Right ventricle myocardium inferior (tissue), 1 donor: ENCODE measurements at regions not wholly inside any gene's neighbourhood (a gene's known extent, or its start where the extent isn't known, plus 50 kb on each side); places are given as distances from the start of the nearest gene placed in this dataset.

Experiments used
- ATAC-seq: fragments of 200-7000 bp; cut with Tn5 transposase; one replicate; pipeline ENCODE4 v1.9.1; 2020; ENCODE audit warnings: mild to moderate bottlenecking, moderate library complexity
- DNase-seq: peaks from one replicate; pipeline ENCODE4 v3.0.0; 2021; ENCODE audit errors: missing footprints
- intact Hi-C: fragments of 100-400 bp; cut with DNase I; formaldehyde crosslinking; loops from one replicate; pipeline ENCODE4 v1.11.0; 2022
- donor health status: DM: no; HTN: yes; CAD: no; lungs with severe emphysema.

DNA sequence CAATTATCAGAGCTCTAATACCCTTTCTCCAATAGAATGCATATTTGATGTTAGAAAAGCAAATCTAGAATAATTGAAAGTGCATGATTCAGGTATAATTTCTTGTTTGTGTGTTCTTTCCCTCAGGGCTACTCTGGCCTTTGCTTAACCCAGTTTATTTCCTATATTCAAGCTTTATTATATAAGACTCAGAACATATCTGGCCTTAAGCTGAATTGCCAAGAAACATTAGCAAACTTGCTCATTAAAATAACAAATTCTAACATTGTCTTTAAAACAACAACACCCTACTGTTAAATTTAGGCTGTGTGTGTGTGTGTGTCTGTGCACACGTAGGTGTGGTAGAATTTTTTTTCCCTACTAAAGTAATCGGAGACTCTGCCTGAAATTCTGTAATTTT lies 426.5 kb downstream of the UTRN start:
- no peak for DNase-seq
- intact Hi-C loops: no loop called here
- ATAC-seq: no peak

DNA sequence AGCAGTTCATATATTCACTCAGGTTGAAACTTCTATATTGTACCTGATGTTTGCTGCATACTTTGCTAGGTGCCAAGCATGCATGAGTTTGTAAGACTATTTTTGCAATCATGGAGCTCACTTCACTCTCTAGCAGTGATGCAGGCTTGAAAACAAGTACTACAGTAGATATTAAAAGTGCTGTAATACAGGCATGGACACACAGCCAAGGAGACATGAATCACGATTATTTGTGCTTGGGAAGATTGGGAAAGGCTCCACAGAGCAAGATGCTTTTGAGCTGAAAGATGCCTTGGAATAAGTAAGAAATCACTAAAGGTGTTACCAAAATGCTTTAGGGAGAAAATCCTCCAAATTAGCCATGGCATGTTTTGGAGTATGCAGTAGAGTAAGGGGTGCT lies 427.4 kb downstream of the UTRN start:
- DNase-seq: no peak
- no peak for ATAC-seq
- intact Hi-C loops: no loop called here

DNA sequence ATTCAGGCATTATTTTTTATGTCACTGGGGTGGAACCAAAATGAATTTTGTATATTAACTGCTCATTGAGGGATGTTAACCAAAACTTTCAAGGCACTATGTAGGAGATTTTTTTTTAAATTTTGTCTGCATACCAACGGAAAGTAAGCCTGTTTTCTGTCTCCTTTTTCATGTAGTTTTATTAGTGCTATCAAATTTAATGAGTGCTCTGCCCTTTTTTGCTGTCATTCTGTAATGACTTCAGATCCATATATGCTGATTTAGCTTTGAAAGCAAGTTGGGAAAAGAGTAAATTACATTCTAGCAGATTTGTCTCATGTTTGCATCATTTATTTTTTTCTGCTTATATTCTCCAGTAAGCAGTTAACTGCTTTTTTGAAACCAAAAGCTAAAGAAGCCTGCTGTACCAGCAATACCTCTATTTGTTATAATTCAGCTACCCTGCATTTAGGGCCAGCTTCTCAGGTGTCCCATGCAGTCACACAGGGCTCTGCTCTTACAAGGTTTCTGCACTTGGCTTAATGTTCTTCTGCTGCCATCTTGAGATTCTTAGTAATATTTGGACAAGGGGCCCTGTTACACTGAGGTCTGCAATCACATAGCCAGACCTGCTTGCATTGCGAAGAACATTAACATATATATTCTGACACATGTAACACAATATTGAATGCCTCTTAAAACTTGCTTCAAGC lies 429.0 kb downstream of the UTRN start:
- intact Hi-C loops: no loop called here
- ATAC-seq (no peak), DNase-seq (no peak)

DNA sequence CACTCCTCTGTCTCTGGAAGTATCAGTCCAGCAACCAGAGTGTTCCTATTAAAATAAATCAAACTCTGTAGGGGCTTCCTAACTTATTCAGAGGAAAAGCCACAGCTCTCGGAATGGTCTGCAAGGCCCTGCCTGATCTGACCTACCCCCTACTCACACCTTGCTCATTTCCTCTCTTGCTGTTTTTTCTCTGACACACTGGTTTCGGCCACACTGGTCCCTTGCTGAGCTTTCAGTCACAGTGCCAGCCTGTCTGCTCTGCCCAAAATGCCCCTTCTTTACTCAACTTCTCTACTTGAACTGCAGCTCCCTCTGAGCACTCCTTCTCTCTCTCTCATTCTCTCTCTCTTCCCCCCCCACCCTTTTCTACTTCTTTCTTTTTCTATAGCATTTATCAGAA lies 430.2 kb downstream of the UTRN start:
- DNase-seq (no peak), ATAC-seq (no peak)
- intact Hi-C loops: no loop called here

DNA sequence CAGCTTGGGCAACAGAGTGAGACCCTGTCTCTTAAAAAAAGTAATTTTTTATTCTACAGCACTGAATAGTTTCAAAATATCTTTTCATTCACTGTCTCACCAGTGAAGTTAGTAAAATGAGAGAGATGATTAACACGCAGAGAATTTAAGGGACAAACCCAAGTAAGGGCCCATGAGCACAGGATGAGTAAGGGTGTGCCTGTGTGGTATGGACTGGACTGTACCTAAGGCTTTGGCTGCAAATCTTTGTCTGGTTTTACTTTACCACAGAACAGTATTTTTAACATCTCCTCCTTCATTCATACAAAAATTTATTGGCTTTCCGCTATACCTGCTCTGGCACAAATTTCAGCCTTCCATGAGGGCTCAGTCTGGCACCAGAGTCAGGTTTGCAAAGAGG lies 433.3 kb downstream of the UTRN start:
- intact Hi-C loops: no loop called here
- no peak for DNase-seq
- no peak for ATAC-seq

DNA sequence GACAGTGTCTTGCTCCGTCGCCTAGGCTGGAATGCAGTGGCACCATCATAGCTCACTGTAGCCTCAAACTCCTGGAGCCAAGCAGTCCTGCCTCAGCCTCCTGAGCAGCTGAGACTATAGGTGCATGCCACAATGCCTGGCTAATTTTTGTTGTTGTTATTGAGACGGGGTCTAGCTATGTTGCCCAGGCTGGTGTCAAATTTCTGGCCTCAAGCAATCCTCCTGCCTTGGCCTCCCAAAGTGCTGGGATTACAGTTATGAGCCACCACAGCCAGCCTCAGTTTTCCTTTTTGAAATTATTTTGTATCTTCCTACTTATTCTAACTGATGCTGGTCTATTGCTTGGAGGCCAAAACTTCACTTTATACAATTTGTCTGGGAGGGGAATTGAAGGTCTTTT lies 436.1 kb downstream of the UTRN start:
- intact Hi-C loops: no loop called here
- ATAC-seq (no peak), DNase-seq (no peak)

DNA sequence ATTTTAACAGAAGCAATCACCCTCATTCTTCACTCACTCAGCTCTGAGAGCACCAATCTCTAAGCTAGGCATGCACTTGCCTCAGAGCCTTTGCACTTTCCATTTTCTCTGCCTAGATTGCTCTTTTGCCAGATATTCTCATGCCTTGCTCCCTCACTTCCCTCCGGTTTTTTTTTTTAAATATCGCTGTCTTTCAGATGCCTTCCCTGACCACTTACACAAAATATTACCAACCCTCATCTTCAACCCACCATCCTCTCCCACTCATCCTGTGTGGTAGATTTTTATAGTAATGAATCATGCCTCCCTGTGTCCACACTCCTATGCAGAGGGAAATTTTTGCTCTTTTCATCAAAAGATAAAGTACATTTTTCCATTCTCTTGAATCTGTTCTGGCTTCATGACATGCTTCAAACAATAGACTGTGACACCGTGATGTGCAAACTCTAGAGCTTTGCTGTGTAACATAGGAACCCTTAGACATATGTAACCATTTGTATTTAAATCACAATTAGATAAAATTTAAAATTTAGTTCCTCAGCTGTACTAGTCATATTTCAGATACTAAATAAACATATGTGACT lies 437.1 kb downstream of the UTRN start:
- no peak for ATAC-seq
- DNase-seq: no peak
- intact Hi-C loops: no loop called here

DNA sequence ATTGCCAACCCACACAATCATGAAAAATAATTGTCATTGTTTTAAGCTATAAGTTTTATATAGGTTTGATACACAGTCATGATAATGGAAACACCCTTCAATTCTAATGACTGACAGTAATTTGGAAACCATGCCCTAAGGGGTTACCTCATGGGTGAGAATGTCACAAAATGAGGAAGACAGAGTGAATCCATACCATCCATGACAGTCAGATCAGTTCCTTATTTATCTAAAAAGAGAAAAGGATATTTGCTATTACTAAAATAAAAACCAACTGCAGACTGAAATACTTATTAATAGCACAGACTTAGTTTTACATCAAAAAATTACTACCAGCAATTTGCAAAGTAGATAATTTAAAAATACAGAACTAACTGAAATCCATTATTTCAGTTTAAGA lies 437.8 kb downstream of the UTRN start:
- ATAC-seq: no peak
- no peak for DNase-seq
- intact Hi-C loops: no loop called here

DNA sequence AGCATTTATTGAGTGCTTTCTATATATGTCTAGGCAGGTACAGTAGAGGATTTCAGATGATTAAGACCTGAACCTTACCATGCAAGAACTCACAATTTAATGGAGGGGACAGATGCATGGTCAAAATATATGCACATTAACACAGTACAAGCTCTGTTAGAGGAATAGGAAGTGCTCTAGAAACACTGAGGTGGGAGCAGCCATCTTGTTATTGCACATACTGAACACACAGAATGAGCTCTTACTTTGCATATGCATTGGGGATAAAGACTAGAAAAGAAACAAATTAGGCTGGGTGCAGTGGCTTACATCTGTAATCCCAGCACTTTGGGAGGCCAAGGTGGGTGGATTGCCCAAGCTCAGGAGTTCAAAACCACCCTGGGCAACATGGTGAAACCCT lies 438.3 kb downstream of the UTRN start:
- intact Hi-C loops: no loop called here
- DNase-seq (no peak), ATAC-seq (no peak)

DNA sequence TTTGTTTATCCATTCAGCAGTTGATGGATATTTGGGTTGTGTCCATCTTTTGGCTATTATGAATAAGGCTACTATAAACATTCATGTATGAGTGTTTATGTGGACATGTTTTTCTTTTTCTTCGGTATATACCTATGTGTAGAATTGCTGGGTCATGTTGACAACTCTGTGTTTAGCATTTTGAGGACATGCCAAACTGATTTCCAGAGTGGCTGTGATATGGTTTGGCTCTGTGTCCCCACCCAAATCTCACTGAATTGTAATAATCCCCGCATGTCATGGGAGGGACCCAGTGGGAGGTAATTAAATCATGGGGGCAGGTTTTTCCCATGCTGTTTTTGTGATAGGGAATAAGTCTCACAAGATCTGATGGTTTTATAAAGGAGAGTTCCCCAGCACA lies 439.7 kb downstream of the UTRN start:
- intact Hi-C loops: no loop called here
- ATAC-seq (no peak), DNase-seq (no peak)

DNA sequence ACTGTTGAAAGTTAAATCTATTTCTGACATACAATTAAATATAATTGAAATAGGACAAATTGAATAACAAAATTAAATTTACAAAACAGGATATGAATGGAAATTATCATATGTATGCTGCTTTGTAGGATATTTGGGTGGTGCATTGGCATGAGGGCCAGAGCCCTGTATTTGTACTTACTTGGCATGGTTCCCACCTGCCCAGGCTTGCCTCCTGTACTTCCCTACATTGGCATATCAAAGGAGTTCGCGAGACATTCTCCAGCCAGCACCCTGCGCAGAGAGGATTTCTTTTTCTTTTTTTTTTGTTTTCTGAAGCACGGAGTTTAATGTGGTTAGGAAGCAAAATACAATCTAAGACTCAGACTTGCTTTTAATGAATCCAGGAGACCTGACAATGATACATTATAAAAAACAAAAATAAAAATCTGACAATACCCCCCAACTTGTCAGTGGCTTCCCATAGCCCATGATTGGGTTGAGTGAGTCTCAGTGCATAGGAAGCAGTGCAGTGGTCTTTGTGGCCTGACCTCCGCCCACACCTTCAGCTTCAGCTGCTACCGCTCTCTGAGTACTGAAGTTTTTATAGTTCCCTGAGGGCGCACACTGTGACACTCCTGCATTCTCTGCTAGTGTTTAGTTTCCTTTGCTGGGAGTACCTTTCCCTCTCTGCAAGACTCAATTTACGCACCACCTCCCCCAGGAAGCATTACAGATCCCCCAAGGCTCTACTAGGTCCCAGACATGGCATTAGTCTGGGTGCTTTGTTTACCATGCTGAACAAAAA lies 440.8 kb downstream of the UTRN start:
- intact Hi-C loops: no loop called here
- DNase-seq: no peak
- ATAC-seq: no peak

DNA sequence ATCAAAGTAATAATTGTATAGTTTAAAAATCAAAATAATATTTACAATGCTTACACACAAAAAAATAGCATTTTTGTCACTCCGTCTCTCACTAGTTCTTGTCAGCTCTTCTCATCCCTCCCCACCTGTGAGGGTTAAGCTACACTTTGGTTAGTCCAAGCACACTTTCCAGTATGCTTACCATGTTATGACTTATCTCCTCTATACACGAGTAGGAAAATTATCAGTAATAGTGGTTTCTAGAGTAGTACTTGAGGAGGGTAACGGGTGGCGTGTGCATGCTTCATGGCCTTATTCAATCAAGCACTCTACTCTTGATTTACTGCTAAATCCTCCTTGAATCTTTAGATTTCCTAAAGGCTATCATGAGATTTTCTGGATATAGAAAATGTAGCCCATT lies 443.7 kb downstream of the UTRN start:
- no peak for DNase-seq
- intact Hi-C loops: no loop called here
- ATAC-seq: no peak

DNA sequence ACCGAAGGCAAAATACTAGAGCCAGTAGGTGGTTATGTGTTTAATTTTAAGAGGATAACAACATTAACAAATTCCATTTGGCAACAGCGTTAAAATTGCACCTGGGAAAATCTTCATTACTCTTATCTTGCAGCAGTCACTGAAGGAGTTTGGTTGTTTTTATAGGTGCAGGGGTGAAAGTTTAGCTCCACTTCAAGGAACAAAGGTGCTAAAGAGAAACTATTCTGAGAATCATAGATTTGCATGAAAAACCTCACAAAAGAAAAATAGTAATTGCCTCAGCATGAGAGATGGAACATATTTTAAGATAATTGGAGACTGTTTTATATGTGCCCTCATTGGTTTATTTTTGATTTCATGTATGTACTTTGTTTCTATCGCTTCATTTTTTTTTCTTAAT lies 444.4 kb downstream of the UTRN start:
- ATAC-seq (no peak), DNase-seq (no peak)
- intact Hi-C loops: no loop called here

DNA sequence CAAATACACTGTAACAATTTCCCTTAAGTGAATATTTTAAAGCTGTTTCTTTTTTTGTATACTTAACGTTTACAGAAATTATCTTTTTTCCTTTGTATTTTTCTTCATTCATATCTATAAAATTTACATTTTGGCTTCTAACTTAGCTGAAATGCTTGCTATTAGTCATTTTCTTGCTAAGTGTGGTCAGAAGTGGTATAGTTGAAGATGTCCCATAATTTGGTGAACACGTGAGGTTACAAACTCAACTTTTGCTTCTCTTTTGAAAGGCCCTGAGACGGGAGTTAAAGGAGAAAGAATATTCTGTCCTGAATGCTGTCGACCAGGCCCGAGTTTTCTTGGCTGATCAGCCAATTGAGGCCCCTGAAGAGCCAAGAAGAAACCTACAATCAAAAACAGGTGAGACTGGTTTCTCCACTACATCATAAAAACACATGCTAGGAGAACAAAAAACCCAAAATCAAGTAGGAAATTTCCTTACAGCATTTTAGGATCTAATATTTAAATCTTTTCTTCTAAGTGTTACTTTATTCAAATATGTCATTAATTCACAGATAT lies 445.0 kb downstream of the UTRN start:
- intact Hi-C loops: no loop called here
- ATAC-seq (no peak), DNase-seq (no peak)

DNA sequence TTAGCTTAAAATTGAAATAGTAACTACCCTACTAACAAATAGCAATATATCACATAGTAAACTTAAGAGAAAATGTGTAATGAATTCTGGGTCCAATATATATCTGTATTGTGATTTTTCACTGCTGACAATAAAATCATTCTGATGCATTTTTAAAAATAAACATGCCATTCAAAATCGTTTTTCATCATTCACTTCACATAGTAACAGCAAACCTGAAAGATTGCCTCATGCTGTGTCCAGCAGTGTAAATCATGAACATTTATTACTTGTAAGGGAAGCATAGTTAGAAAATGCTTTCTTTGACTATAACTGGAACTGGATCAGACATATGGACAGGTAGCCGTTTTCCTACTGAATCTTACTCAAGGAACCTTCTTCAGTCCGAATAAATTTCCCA lies 446.1 kb downstream of the UTRN start:
- intact Hi-C loops: no loop called here
- DNase-seq (no peak), ATAC-seq (no peak)

DNA sequence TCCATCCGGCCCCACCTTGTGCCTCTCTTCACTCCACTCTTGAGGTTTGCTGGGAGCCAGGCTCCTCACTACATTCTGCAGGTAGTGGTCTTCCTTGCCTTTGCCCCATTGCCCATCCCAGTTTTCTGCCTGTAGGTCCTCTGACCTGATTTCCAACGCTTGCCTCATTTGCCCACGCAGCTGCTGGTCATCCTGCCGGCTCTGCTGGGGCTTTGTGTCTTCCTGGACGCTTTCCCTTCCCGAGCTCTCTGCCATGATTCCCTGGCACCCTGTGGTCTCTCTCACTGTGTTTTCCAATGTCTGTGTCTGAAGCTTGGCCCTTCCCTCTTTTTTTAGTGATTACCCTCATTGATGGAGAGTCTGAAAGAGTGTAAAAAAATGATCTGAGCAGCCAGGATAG lies 451.6 kb downstream of the UTRN start:
- DNase-seq (no peak), ATAC-seq (no peak)
- intact Hi-C loops: no loop called here

DNA sequence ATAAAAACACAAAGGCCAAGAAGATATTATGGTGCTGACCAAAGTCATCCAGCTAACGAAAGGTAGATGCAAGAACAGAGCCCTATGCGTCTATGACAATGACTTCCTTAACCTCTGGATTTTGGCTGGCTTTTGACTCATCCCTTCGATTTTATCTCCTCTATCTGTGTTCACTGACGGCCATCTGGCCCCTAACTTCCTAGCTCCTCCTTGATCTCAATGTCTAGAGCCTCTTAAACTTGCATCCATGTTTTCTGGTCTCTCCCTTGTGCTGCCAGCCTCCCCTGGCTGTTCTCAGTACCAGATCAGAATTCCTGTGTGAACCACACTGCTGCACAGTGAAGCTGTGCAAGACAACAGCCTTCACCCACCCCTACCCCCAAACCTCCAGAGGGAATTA lies 452.9 kb downstream of the UTRN start:
- intact Hi-C loops: no loop called here
- ATAC-seq (no peak), DNase-seq (no peak)

DNA sequence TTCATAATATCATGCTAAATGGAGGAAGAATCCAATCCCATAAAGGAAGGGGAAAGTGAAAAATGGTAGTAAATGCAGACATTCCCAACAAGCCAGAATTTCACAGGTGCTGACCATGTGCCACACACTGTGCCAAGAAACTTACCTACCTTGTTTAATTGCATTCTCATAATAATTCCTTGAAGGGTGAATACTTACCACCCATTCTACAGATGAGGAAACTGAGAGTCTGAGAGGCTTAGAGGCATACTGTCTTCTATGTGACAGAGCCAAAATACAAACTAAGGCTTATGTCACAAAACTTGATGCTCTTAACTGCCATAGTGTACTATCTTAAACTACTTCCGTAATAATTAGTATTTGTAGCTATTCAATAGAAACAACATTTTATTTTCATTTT lies 454.7 kb downstream of the UTRN start:
- ATAC-seq (no peak), DNase-seq (no peak)
- intact Hi-C loops: no loop called here

DNA sequence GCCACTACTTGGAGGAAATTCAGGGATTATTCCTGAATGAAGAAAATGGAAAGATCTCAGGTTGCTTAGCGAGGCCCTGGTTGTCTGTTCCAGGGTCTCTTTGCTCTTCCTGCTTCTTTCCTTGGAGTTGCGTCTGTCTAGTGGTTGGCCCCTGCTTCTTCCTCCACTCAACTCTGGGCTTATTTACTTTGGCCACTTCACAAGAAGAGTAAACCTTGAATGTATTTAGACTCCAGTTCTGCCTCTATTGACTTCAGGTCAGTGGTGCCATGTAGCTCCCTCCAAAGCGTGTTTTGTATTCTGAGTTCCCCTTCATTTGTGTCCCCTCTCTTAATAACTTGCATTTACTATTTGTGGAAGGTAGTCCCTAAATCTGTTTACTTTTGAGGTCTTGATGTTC lies 456.5 kb downstream of the UTRN start:
- intact Hi-C loops: no loop called here
- ATAC-seq (no peak), DNase-seq (no peak)

DNA sequence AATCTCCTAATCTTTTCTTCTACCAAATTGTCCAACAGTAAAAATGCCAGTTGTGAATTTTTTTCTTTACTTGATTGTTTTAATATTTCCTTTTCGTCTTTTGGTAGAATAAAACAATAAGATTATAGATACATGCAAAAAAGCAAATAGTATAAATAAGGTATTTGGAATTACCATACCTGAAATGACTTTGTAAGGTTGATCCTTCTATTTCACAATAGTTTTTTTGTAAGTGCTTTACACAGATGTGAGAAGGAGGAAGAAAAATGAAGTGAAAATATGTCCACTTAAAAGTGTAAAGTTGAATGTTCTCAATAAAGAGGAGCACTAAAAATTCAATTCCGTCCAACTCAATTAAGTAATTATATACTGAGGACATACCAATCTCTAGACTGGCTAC lies 457.6 kb downstream of the UTRN start:
- intact Hi-C loops: no loop called here
- ATAC-seq: no peak

More for the DNA sequence above, 457.6 kb downstream of the UTRN start:
- no peak for DNase-seq
